ENCODE measurements at regions not wholly inside any gene's neighbourhood (a gene's known extent, or its start where the extent isn't known, plus 50 kb on each side); places are given as distances from the start of the nearest gene placed in this dataset.

GRCh38 chr10:128723631-128724205 is 597.5 kb upstream of the MKI67 start:
- H3K27me3 ChIP-seq (ENCODE audit: insufficient read depth): no peaks in the 10 kb centered on the region
- no peaks in the 10 kb centered on the region for H3K9me2 ChIP-seq
- H4K20me1 ChIP-seq (ENCODE audit: insufficient read depth): no peaks in the 10 kb centered on the region
- no peak overlapping the region for H2AFZ ChIP-seq (ENCODE audit: low read depth)
- H3K79me2 ChIP-seq (ENCODE audit: insufficient read depth): no peaks in the 10 kb centered on the region
- TF ChIP-seq GATA2 (CRISPR knock-in tag; IDR thresholded peaks at IDR 0.05) (no peak), YY1 (IDR thresholded peaks at IDR 0.05; ENCODE audit: low read depth) (no peak), POLR2AphosphoS5 (IDR thresholded peaks at IDR 0.05; ENCODE audit: low read depth, low read length) (no peak), RFX5 (IDR thresholded peaks at IDR 0.05; ENCODE audit: low read length) (no peak), GABPA (IDR thresholded peaks at IDR 0.05; ENCODE audit: low read depth) (no peak), USF2 (IDR thresholded peaks at IDR 0.05; ENCODE audit: borderline replicate concordance, low read depth, low read length) (no peak), TCF12 (IDR thresholded peaks at IDR 0.05) (no peak), NRF1 (IDR thresholded peaks at IDR 0.05; ENCODE audit: low read depth, low read length) (no peak), MXI1 (IDR thresholded peaks at IDR 0.05; ENCODE audit: low read depth, low read length) (no peak), MAX (IDR thresholded peaks at IDR 0.05; ENCODE audit: low read depth) (no peak), FOSL2 (IDR thresholded peaks at IDR 0.05; ENCODE audit: borderline replicate concordance, low read depth) (no peak), CTCF (IDR thresholded peaks at IDR 0.05) (no peak), FOXM1 (IDR thresholded peaks at IDR 0.05; ENCODE audit: low read depth) (no peak)
- no peak overlapping the region for H3K4me2 ChIP-seq
- DNase-seq: no peak
- CTCF ChIA-PET: no interaction called here
- 35% methylated on average over 6 of the region's 14 CpGs for WGBS (ENCODE audit: low lambda C conversion rate)
- no peak overlapping the region for H3K9ac ChIP-seq
- no peaks in the 10 kb centered on the region for H3K36me3 ChIP-seq (replicated peaks in 1 of 2; ENCODE audit: control insufficient read depth in 1 of 2, insufficient read depth in 2 of 2, low read length in 1 of 2)
- POLR2A ChIA-PET: no interaction called here
- no peak overlapping the region for H3K27ac ChIP-seq (ENCODE audit: low read depth in 2 of 2, low read length in 1 of 2)
- no peaks in the 10 kb centered on the region for H3K9me3 ChIP-seq
- no peak overlapping the region for H3K4me3 ChIP-seq (ENCODE audit: low read depth in 2 of 2, low read length in 1 of 2)
- H3F3A ChIP-seq (replicated peaks; ENCODE audit: insufficient read depth): no peaks in the 10 kb centered on the region
- H3K4me1 ChIP-seq (ENCODE audit: control insufficient read depth in 1 of 2, insufficient read depth in 2 of 2, low read depth in 1 of 2, low read length in 1 of 2): no peaks in the 10 kb centered on the region

- H3K4me2 ChIP-seq: no peak overlapping the region
- DNase-seq: no peak
- POLR2A ChIA-PET: no interaction called here
- H3K9me2 ChIP-seq: no peaks in the 10 kb centered on the region
- no peak overlapping the region for H3K27ac ChIP-seq (ENCODE audit: low read depth in 2 of 2, low read length in 1 of 2)
- H3K79me2 ChIP-seq (ENCODE audit: insufficient read depth): no peaks in the 10 kb centered on the region
- no peaks in the 10 kb centered on the region for H3K4me1 ChIP-seq (ENCODE audit: control insufficient read depth in 1 of 2, insufficient read depth in 2 of 2, low read depth in 1 of 2, low read length in 1 of 2)
- no peak overlapping the region for H3K4me3 ChIP-seq (ENCODE audit: low read depth in 2 of 2, low read length in 1 of 2)
- H4K20me1 ChIP-seq (ENCODE audit: insufficient read depth): no peaks in the 10 kb centered on the region
- no peaks in the 10 kb centered on the region for H3K36me3 ChIP-seq (replicated peaks in 1 of 2; ENCODE audit: control insufficient read depth in 1 of 2, insufficient read depth in 2 of 2, low read length in 1 of 2)
- no peak for TF ChIP-seq JUND (IDR thresholded peaks at IDR 0.05)
- CTCF ChIA-PET: interaction anchor here (0.8 to 0.9 kb wide), 2 partner anchors 9 to 10 kb away, joined by 3 read pairs; no protein-coding TSS in a partner anchor
- no peak overlapping the region for H2AFZ ChIP-seq (ENCODE audit: low read depth)
- no peak overlapping the region for H3K9ac ChIP-seq
- no peaks in the 10 kb centered on the region for H3K9me3 ChIP-seq
- H3F3A ChIP-seq (replicated peaks; ENCODE audit: insufficient read depth): no peaks in the 10 kb centered on the region
- WGBS (ENCODE audit: low lambda C conversion rate): 28% methylated on average over 2 of the region's 2 CpGs
- no peaks in the 10 kb centered on the region for H3K27me3 ChIP-seq (ENCODE audit: insufficient read depth)
Observed at GRCh38 chr10:128725531-128725930, 599.3 kb upstream of the MKI67 start.
